Activated CD8-positive, alpha-beta T cell treated with anti-CD3 and anti-CD28 coated beads, Interleukin-2, amount 10 ng/mL, durations not matched to agents 7 days and 5 days (primary cell): ENCODE measurements at regions not wholly inside any gene's neighbourhood (a gene's known extent, or its start where the extent isn't known, plus 50 kb on each side); places are given as distances from the start of the nearest gene placed in this dataset.

Experiments
- ATAC-seq: fragments of 150-1000 bp; cut with Tn5 transposase; one replicate; pipeline ENCODE4 v1.10.0; 2021; ENCODE audit warnings: moderate library complexity
- CTCF ChIA-PET: fragments of 350-600 bp; sonication (Branson Sonifier 250); formaldehyde crosslinking; loops from one replicate; lab custom pipeline; 2021; ENCODE audit warnings: antibody characterized with exemption; lab: Charles Lee
- POLR2A ChIA-PET: fragments of 350-600 bp; sonication (Branson Sonifier 250); formaldehyde crosslinking; loops from one replicate; lab custom pipeline; 2021; ENCODE audit warnings: antibody characterized with exemption; lab: Charles Lee
- DNase-seq: peaks from one replicate; pipeline ENCODE4 v3.0.0-alpha.2; 2020
- H3K27ac Mint-ChIP-seq: one replicate; pipeline ENCODE4 v1.8.0; 2021; ENCODE audit warnings: mild to moderate bottlenecking, mixed read lengths
- H3K27me3 Mint-ChIP-seq: one replicate; pipeline ENCODE4 v1.8.0; 2021; ENCODE audit warnings: low read depth, mixed read lengths
- H3K36me3 Mint-ChIP-seq: one replicate; pipeline ENCODE4 v1.8.0; 2021; ENCODE audit warnings: low read depth, mixed read lengths
- H3K4me1 Mint-ChIP-seq: one replicate; pipeline ENCODE4 v1.8.0; 2021; ENCODE audit warnings: low read depth, mixed read lengths
- H3K4me3 Mint-ChIP-seq: one replicate; pipeline ENCODE4 v1.8.0; 2021; ENCODE audit warnings: mild to moderate bottlenecking, mixed read lengths
- H3K9me3 Mint-ChIP-seq: one replicate; pipeline ENCODE4 v1.8.0; 2022; ENCODE audit warnings: mixed read lengths; ENCODE audit not compliant: insufficient read depth

DNA sequence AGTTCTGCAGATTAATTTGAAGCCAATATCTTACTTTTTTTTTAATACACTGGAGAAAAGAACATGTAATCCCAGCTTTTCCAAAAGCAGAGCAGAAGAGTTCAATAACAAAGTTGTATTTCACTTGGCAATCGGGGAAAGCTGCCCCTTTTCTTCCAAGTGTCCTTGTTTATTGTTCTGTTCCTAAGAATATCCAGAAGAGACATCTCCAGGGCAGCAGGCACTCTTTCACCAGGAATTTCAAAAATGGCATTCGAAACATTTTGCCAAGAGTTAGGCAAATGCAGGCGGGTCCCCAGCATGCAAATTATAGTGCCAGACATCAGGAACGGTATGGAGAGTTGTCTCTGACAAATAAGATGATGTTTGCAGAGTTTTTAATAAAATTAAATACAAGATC is 494.5 kb downstream of the BCOR start:
- ChIA-PET CTCF (no interaction called here), POLR2A (no interaction called here)
- no peaks in the 10 kb centered on the region for H3K27me3 Mint-ChIP-seq
- H3K4me1 Mint-ChIP-seq = peaks cover 2% of the 10 kb centered on the region
- no peaks in the 10 kb centered on the region for H3K36me3 Mint-ChIP-seq
- DNase-seq (no peak), ATAC-seq (no peak)
- H3K27ac Mint-ChIP-seq = no peak overlapping the region
- no peak overlapping the region for H3K4me3 Mint-ChIP-seq
- H3K9me3 Mint-ChIP-seq = no peaks in the 10 kb centered on the region

DNA sequence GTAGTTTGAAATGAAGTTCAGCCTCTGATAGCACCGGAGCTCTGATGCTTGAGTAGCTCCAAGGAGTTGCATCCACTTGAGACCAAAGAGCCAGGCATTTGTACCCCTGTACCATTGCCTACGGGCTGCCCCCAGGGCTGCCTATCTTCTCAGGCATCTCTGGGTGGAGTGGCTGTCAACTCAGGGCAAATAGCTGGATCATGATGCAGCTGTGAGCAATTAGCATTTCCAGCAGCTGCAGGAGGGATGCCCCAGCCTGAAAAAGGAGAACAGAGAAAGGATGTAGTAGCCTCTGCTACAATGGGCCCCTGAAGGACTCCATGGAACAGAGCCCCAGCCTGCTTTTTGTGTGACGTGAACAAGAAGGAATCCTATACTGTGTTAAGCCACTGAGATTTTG is 492.6 kb downstream of the BCOR start:
- no peak overlapping the region for H3K27ac Mint-ChIP-seq
- no peaks in the 10 kb centered on the region for H3K36me3 Mint-ChIP-seq
- CTCF ChIA-PET = no interaction called here
- ATAC-seq (no peak), DNase-seq (no peak)
- H3K9me3 Mint-ChIP-seq = no peaks in the 10 kb centered on the region
- no peaks in the 10 kb centered on the region for H3K27me3 Mint-ChIP-seq
- H3K4me3 Mint-ChIP-seq = no peak overlapping the region
- POLR2A ChIA-PET = no interaction called here
- H3K4me1 Mint-ChIP-seq = peaks cover 2% of the 10 kb centered on the region

DNA sequence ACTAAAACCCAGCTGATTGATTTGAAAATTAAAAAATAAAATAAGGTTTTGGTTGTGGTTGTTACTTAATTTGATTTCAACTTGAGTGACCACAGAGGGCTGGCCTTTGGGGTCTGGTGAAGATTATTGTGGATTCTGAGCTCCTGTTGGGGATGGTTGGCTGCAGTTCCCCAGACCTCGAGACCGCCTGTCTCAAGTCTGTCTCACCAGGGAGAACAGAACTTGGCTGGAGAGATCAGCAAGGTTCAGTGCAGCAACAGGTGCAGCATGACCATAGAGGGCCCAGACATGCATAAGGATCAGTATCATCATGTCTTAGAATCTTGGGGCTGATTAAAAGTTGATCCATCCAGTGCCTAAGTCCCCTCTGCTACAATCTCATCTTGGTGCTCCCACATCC is 491.9 kb downstream of the BCOR start:
- no peak for DNase-seq
- ATAC-seq = no peak
- Mint-ChIP-seq H3K27me3 (no peaks in the 10 kb centered on the region), H3K4me1 (no peaks in the 10 kb centered on the region), H3K9me3 (no peaks in the 10 kb centered on the region), H3K27ac (no peak overlapping the region), H3K4me3 (no peak overlapping the region), H3K36me3 (no peaks in the 10 kb centered on the region)
- CTCF ChIA-PET = no interaction called here
- POLR2A ChIA-PET = no interaction called here

DNA sequence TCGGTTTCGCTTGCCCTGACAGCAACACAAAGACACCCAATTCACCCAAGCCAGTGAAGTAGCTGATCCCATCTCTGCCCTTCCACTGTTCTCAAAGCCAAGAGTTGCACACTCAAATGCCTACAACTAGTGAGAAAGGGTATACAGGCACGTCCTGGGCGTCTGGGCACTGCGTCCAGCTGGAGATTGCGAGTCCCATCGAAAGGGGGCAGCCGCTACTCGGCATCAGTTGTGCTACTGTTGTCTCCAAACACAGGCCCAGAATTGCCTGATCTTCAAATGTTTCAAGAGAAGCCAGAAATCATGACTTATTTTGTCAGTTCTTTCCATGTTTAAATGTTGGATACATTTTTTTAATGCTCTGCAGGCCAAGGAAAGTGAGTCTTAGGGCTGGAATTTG is 487.8 kb downstream of the BCOR start:
- H3K9me3 Mint-ChIP-seq = no peaks in the 10 kb centered on the region
- CTCF ChIA-PET = no interaction called here
- H3K36me3 Mint-ChIP-seq = no peaks in the 10 kb centered on the region
- no peak for DNase-seq
- POLR2A ChIA-PET = no interaction called here
- no peaks in the 10 kb centered on the region for H3K27me3 Mint-ChIP-seq
- H3K4me3 Mint-ChIP-seq = no peak overlapping the region
- H3K27ac Mint-ChIP-seq = no peak overlapping the region
- no peak for ATAC-seq
- H3K4me1 Mint-ChIP-seq = peaks cover 12% of the 10 kb centered on the region

DNA sequence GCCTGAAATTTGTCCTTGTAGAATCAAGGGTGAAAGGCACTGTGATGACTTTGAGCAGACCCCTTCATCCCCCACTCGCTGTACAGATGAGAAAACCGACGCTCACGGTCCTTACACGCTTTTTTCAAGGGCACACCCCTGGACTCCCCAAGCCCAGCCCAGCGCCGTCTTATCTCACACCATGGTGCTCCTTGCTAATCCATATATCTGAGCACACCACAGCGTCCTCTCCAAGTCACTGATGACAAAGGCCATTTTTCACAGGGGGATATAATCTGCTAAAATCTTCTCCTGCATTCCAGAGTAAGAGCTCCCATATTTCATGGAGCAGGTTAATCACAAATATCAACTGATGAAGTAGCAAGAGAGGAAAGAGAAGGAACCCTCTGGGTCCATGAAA is 486.3 kb downstream of the BCOR start:
- H3K27me3 Mint-ChIP-seq = no peaks in the 10 kb centered on the region
- ATAC-seq = no peak
- H3K4me3 Mint-ChIP-seq = no peak overlapping the region
- DNase-seq = no peak
- H3K4me1 Mint-ChIP-seq = peaks cover 12% of the 10 kb centered on the region
- CTCF ChIA-PET = no interaction called here
- H3K27ac Mint-ChIP-seq = no peak overlapping the region
- no peaks in the 10 kb centered on the region for H3K9me3 Mint-ChIP-seq
- no peaks in the 10 kb centered on the region for H3K36me3 Mint-ChIP-seq
- POLR2A ChIA-PET = no interaction called here

DNA sequence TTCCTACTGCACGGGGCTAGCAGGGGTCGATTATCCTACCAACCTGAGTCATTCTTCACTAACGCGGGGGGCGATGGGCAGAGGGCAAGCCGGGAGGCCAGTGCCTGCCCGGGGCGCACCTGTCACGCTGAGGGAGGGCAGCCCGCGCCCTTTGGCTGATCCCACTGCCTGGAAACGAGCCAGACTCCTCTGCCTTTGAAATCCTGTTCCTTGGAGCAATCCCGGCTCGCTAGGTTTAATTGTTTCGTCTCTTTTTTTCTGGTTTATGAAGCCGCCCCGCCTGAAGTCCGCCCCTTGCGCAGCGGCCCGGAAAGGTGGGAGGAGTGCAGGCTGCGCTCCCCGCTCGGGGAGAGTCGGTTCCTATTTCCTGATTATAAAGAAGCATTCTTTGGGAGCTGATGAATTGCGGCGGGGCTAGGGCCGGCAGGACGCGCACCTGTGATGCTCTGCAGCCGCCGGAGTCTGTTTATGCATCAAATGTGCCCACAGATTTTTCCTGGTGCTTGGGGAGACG is 484.2 kb downstream of the BCOR start:
- H3K27me3 Mint-ChIP-seq = no peaks in the 10 kb centered on the region
- H3K4me1 Mint-ChIP-seq = peaks cover 12% of the 10 kb centered on the region
- DNase-seq (no peak), ATAC-seq (peak; percentile 68)
- no peaks in the 10 kb centered on the region for H3K36me3 Mint-ChIP-seq
- POLR2A ChIA-PET = no interaction called here
- H3K4me3 Mint-ChIP-seq = peak overlapping the region; percentile 74
- H3K27ac Mint-ChIP-seq = no peak overlapping the region
- H3K9me3 Mint-ChIP-seq = no peaks in the 10 kb centered on the region
- CTCF ChIA-PET = no interaction called here

DNA sequence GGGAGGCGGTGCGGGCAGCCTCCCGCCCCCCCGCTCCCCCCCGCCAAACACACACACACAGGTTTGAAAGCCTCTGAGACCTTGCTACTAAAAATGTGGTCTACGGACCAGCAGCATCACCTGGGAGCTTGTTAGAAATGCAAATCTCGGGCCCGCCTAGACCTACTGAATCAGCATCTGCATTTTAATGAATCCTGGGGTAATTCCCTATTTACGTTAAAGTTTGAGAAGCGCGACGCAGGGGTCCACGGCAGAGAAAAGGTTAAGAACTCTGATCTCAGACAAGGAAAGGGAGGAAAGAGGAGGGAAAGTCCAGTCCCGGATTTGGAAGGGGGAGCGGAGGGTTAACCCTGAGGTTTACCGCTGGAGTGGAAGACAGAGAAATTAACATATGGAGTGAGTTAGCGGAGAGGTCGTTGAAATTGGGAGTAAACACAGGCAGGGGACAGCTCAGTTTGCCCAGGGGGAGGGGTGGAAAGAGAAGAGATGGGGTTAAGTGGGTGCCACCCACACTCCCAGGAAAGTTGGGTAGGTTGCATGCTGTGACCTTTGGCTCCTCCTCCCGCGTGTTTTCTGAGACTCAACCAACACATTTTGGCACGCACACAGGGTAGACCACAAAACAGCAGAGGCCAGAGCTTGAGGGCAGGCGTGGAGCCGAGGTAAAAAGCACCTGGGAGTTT is 483.6 kb downstream of the BCOR start:
- DNase-seq (peak; percentile 35), ATAC-seq (peak; percentile 36)
- H3K9me3 Mint-ChIP-seq = no peaks in the 10 kb centered on the region
- CTCF ChIA-PET = no interaction called here
- no peaks in the 10 kb centered on the region for H3K36me3 Mint-ChIP-seq
- H3K4me3 Mint-ChIP-seq = peak overlapping the region; percentile 74
- peaks cover 12% of the 10 kb centered on the region for H3K4me1 Mint-ChIP-seq
- H3K27me3 Mint-ChIP-seq = no peaks in the 10 kb centered on the region
- peak overlapping the region; percentile 40 for H3K27ac Mint-ChIP-seq
- POLR2A ChIA-PET = no interaction called here

DNA sequence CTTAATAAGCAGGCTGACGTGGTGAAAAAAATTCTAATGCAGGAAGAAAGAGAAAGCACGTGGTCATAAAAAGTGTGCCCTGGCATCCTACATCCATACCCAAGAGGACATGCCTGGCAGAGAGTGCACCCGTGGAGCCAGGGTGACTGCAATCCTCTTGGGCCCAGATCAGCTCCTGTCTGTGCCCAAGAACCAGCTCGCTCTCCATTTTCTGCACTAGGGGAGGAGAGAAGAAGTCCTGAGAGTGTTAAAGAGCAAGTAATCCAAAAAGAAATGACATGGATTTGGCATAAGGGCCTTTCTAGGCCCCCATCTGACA is 483.1 kb downstream of the BCOR start:
- Mint-ChIP-seq H3K4me1 (peaks cover 12% of the 10 kb centered on the region), H3K36me3 (no peaks in the 10 kb centered on the region), H3K27me3 (no peaks in the 10 kb centered on the region), H3K4me3 (peak overlapping the region; percentile 74), H3K9me3 (no peaks in the 10 kb centered on the region), H3K27ac (peak overlapping the region; percentile 40)
- ChIA-PET CTCF (no interaction called here), POLR2A (no interaction called here)
- DNase-seq (no peak), ATAC-seq (peak; percentile 23)

DNA sequence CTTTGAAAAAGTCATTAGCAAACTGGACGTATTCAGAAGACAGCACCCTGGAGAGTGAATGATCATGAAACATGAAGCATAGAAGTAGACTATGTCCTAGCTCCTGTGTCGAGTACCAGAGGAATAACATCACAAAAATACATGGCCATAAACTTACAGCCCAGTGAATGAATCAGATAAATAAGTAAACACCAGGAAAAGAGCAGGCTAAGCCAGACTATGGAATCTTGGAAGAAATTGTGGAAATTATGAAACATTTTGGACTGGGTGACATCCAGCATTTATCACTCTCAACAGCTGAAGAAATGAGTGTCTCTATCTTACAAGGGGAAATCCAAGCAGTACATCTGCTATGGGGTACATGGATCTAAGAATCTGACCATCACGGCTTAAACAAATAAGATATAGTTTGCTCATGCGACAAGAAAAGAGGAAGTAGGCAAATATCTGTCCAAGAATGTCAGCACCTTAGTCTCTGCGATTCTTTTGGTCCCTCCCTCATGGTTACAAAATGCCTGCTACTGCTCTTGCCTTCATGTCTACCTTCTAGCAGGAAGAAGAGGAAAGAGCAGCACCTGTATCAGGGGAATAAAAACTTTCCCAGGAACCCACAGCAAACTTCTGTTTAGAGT is 481.5 kb downstream of the BCOR start:
- H3K27me3 Mint-ChIP-seq = no peaks in the 10 kb centered on the region
- ATAC-seq = no peak
- peaks cover 2% of the 10 kb centered on the region for H3K36me3 Mint-ChIP-seq
- no peak for DNase-seq
- CTCF ChIA-PET = no interaction called here
- peaks cover 12% of the 10 kb centered on the region for H3K4me1 Mint-ChIP-seq
- H3K27ac Mint-ChIP-seq = no peak overlapping the region
- POLR2A ChIA-PET = no interaction called here
- H3K9me3 Mint-ChIP-seq = no peaks in the 10 kb centered on the region
- no peak overlapping the region for H3K4me3 Mint-ChIP-seq

DNA sequence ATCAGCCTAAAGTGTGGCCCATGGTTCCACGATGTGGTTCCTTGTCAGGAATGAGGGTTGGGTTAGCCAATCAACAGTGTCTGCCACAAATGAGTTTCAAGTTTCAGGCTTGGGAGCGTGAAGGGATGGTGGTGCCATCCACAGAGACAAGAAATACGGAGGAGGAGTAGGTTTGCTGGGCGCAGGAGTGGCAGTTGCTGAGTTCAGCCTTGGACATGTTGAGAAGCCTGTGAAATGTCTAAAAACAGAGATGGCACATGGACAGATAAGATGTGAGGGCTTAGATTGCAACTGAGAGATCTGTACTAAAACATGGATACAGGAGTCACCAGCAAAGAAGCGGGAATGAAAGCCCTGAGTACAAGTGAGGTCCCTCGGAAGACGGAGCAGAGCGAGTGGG is 481.0 kb downstream of the BCOR start:
- peaks cover 12% of the 10 kb centered on the region for H3K4me1 Mint-ChIP-seq
- H3K27ac Mint-ChIP-seq = no peak overlapping the region
- ATAC-seq = no peak
- DNase-seq = no peak
- ChIA-PET POLR2A (no interaction called here), CTCF (no interaction called here)
- H3K27me3 Mint-ChIP-seq = no peaks in the 10 kb centered on the region
- H3K4me3 Mint-ChIP-seq = no peak overlapping the region
- H3K36me3 Mint-ChIP-seq = peaks cover 2% of the 10 kb centered on the region
- no peaks in the 10 kb centered on the region for H3K9me3 Mint-ChIP-seq

DNA sequence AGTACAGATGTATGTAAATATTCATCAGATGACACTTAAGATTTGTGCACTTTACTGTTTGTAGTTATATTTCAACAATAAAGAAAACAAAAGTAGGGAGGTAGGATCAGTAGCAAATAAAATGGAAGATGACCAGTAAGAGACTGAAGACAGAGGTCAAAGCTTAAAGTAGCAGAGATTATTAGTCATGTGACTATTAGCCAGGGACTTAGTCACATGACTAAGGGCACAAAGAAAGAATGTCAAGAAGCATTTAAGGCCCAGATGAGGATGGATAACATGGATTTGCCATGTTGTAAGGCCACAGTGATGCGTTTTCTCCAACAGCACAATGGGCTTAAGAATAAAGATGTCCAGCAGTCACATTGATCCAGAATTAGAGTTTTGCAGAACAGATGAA is 479.6 kb downstream of the BCOR start:
- ChIA-PET CTCF (no interaction called here), POLR2A (no interaction called here)
- ATAC-seq (no peak), DNase-seq (no peak)
- H3K9me3 Mint-ChIP-seq = no peaks in the 10 kb centered on the region
- H3K4me3 Mint-ChIP-seq = no peak overlapping the region
- peaks cover 2% of the 10 kb centered on the region for H3K36me3 Mint-ChIP-seq
- H3K4me1 Mint-ChIP-seq = peaks cover 12% of the 10 kb centered on the region
- no peak overlapping the region for H3K27ac Mint-ChIP-seq
- no peaks in the 10 kb centered on the region for H3K27me3 Mint-ChIP-seq

DNA sequence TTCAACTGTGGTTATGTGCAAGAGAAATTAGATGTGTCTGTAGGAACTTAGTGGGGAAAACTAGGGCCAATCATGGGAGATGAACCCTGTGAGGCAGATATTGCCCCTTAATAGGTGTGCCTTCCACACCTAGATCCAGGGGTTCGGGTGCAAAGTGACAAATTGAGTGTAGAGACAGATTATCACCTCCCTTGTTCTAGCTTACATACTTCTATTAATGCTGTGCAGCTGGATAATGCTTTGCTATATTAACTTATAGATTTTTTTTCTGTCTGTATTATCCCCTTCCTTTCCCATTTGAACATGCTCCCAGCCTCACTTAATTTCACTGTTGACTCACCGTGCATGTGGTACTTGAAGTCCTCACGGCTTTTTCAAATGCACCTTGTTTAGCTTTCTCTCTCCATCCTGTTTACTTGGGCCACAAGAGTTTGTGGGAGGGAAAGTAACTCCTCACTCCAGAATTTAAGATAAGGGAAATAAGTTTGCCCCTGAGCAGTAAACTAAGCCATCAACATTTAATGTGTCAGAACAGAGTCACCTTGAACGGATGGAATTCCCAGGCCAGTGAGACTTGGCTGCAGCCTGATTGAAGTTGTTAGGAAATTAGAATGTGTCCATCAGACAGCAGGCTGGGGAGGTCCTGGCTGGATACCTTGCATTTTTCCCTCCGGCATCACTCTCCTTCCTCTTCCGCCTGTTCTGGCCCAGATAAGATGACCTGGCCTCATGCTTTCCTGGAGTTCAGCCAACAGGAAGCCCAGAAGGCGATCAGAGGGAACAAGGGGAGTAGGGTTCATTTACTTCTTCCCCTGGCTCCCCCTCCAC is 478.4 kb downstream of the BCOR start:
- Mint-ChIP-seq H3K4me1 (peaks cover 5% of the 10 kb centered on the region), H3K27ac (no peak overlapping the region), H3K4me3 (no peak overlapping the region), H3K9me3 (no peaks in the 10 kb centered on the region), H3K27me3 (no peaks in the 10 kb centered on the region), H3K36me3 (peaks cover 2% of the 10 kb centered on the region)
- POLR2A ChIA-PET = no interaction called here
- ATAC-seq (no peak), DNase-seq (no peak)
- CTCF ChIA-PET = no interaction called here
